ENCODE measurements at regions not wholly inside any gene's neighbourhood (a gene's known extent, or its start where the extent isn't known, plus 50 kb on each side); places are given as distances from the start of the nearest gene placed in this dataset.
"Not testable (repeated sequence)": the region's sequence is repeated elsewhere in the genome, so short reads cannot be mapped to it uniquely, and the experiment has no call there.

- DNase-seq = not testable (repeated sequence)
Observed at GRCh38 chr4:188438391-188438824, 299.2 kb downstream of the TRIML1 start.

GRCh38 chr4:188439641-188440311 lies 300.5 kb downstream of the TRIML1 start:
- no peak for DNase-seq

- no peak for DNase-seq
Observed at GRCh38 chr4:188444500-188444899, 305.3 kb downstream of the TRIML1 start.

GRCh38 chr4:188448996-188449395 lies 309.8 kb downstream of the TRIML1 start:
- DNase-seq = not testable (repeated sequence)

- DNase-seq = no peak
Observed at GRCh38 chr4:188450571-188450970, 311.3 kb downstream of the TRIML1 start.

GRCh38 chr4:188452097-188452496 lies 312.9 kb downstream of the TRIML1 start:
- DNase-seq = no peak

GRCh38 chr4:188454575-188454974 lies 315.3 kb downstream of the TRIML1 start:
- DNase-seq = no peak

- no peak for DNase-seq
Observed at GRCh38 chr4:188455062-188455752, 316.0 kb downstream of the TRIML1 start.

- no peak for DNase-seq
Observed at GRCh38 chr4:188459381-188459780, 320.1 kb downstream of the TRIML1 start.

- DNase-seq = no peak
Observed at GRCh38 chr4:188463909-188464308, 324.7 kb downstream of the TRIML1 start.

GRCh38 chr4:188466001-188466400 lies 326.8 kb downstream of the TRIML1 start:
- DNase-seq = no peak

- no peak for DNase-seq
Observed at GRCh38 chr4:188484256-188484655, 345.0 kb downstream of the TRIML1 start.

- DNase-seq = no peak
Observed at GRCh38 chr4:188485906-188486305, 346.7 kb downstream of the TRIML1 start.

- DNase-seq = no peak
Observed at GRCh38 chr4:188492886-188493285, 353.6 kb downstream of the TRIML1 start.

- DNase-seq = no peak
Observed at GRCh38 chr4:188495169-188495568, 355.9 kb downstream of the TRIML1 start.

GRCh38 chr4:188511431-188511830 lies 372.2 kb downstream of the TRIML1 start:
- no peak for DNase-seq

GRCh38 chr4:188532751-188533150 lies 393.5 kb downstream of the TRIML1 start:
- no peak for DNase-seq

GRCh38 chr4:188534297-188534696 lies 395.1 kb downstream of the TRIML1 start:
- DNase-seq = no peak

GRCh38 chr4:188534917-188535316 lies 395.7 kb downstream of the TRIML1 start:
- DNase-seq = no peak

GRCh38 chr4:188536826-188537225 lies 397.6 kb downstream of the TRIML1 start:
- no peak for DNase-seq

GRCh38 chr4:188550296-188550695 lies 411.1 kb downstream of the TRIML1 start:
- DNase-seq = no peak

GRCh38 chr4:188551156-188551555 lies 411.9 kb downstream of the TRIML1 start:
- no peak for DNase-seq

- no peak for DNase-seq
Observed at GRCh38 chr4:188552741-188553275, 413.6 kb downstream of the TRIML1 start.

GRCh38 chr4:188554413-188554812 lies 415.2 kb downstream of the TRIML1 start:
- DNase-seq = no peak

Measured in activated CD4-positive, CD25-positive, alpha-beta regulatory T cell treated with anti-CD3 and anti-CD28 coated beads, Interleukin-2, amount 50 U/mL, for 72 hours (primary cell).